ENCODE measurements at regions not wholly inside any gene's neighbourhood (a gene's known extent, or its start where the extent isn't known, plus 50 kb on each side); places are given as distances from the start of the nearest gene placed in this dataset.

DNA sequence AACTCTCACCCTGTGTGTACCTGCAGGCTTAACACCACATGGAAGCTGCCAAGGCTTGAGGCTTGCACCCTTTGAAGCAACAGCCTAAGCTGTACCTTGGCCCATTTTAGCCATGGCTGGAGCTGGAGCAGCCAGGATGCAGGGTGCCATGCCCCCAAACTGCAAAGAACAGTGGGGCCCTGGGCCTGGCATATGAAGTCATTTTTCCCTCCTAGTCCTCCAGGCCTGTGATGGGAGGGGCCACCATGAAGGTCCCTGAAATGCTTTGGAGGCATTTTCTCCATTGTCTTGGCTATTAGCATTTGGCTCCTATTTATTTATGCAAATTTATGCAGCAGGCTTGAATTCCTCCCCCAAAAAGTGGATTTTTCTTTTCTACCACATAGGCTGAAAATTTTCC lies 238.4 kb downstream of the CDCA7 start:
- TF ChIP-seq POLR2A (IDR thresholded peaks at IDR 0.05; ENCODE audit: low read depth, low read length): no peak
- TF ChIP-seq POLR2AphosphoS5 (IDR thresholded peaks at IDR 0.05; ENCODE audit: low read depth, low read length): no peak
- no peak for TF ChIP-seq TAF1 (IDR thresholded peaks at IDR 0.05; ENCODE audit: low read depth, low read length)
- no peak for TF ChIP-seq PAX5 (IDR thresholded peaks at IDR 0.05; ENCODE audit: insufficient read depth, low read length, severe bottlenecking)
- TF ChIP-seq POU2F2 (IDR thresholded peaks at IDR 0.05; ENCODE audit: low read depth, low read length): no peak
- no peak for TF ChIP-seq SPI1 (IDR thresholded peaks at IDR 0.05; ENCODE audit: low read depth, low read length)

Data from GM12891 (cell line).